ENCODE measurements at regions not wholly inside any gene's neighbourhood (a gene's known extent, or its start where the extent isn't known, plus 50 kb on each side); places are given as distances from the start of the nearest gene placed in this dataset.

- Histone ChIP-seq H3K9me3 (no peaks in the 10 kb centered on the region), H3K4me1 (no peaks in the 10 kb centered on the region), H3K27ac (no peak overlapping the region), H3K27me3 (no peaks in the 10 kb centered on the region), H3K4me3 (no peak overlapping the region), H3K36me3 (no peaks in the 10 kb centered on the region)
- no peak for TF ChIP-seq CTCF (IDR thresholded peaks at IDR 0.05)
- TF ChIP-seq EP300 (IDR thresholded peaks at IDR 0.05), result no peak
- TF ChIP-seq POLR2A (IDR thresholded peaks at IDR 0.05), result no peak
- no peak for TF ChIP-seq POLR2AphosphoS5 (IDR thresholded peaks at IDR 0.05)
- intact Hi-C loops (cut with DNase I), result no loop called here
- DNase-seq, result no peak
- 68 to 71% methylated on average over 1 of the region's 1 CpG for WGBS, 2 donors
These were observed 685.7 kb downstream of the GALR1 start for GRCh38 chr18:77935342-77935741.

- Histone ChIP-seq H3K4me1 (no peaks in the 10 kb centered on the region), H3K27ac (no peak overlapping the region), H3K36me3 (no peaks in the 10 kb centered on the region), H3K4me3 (no peak overlapping the region), H3K9me3 (no peaks in the 10 kb centered on the region), H3K27me3 (no peaks in the 10 kb centered on the region)
- intact Hi-C loops (cut with DNase I), result no loop called here
- WGBS, 2 donors, result 74 to 91% methylated on average over 10 of the region's 10 CpGs
- no peak for DNase-seq
- TF ChIP-seq CTCF (IDR thresholded peaks at IDR 0.05) (no peak), POLR2A (IDR thresholded peaks at IDR 0.05) (no peak), EP300 (IDR thresholded peaks at IDR 0.05) (no peak), POLR2AphosphoS5 (IDR thresholded peaks at IDR 0.05) (no peak)
These were observed 690.9 kb downstream of the GALR1 start for GRCh38 chr18:77940566-77940965.

GRCh38 chr18:77944533-77944932 lies 694.9 kb downstream of the GALR1 start:
- intact Hi-C loops (cut with DNase I), result no loop called here

GRCh38 chr18:77948567-77948966 lies 698.9 kb downstream of the GALR1 start:
- Histone ChIP-seq H3K27me3 (no peaks in the 10 kb centered on the region), H3K9me3 (no peaks in the 10 kb centered on the region), H3K4me1 (no peaks in the 10 kb centered on the region), H3K36me3 (no peaks in the 10 kb centered on the region), H3K27ac (no peak overlapping the region), H3K4me3 (no peak overlapping the region)
- TF ChIP-seq EP300 (IDR thresholded peaks at IDR 0.05) (no peak), POLR2A (IDR thresholded peaks at IDR 0.05) (no peak)
- DNase-seq, result no peak
- intact Hi-C loops (cut with DNase I), result no loop called here
- WGBS, 2 donors, result 22 to 33% methylated on average over 2 of the region's 2 CpGs

More at GRCh38 chr18:77944533-77944932, 694.9 kb downstream of the GALR1 start:
- no peak overlapping the region for H3K27ac ChIP-seq
- no peaks in the 10 kb centered on the region for H3K27me3 ChIP-seq
- WGBS, 2 donors, result 63 to 78% methylated on average over 7 of the region's 7 CpGs
- H3K4me3 ChIP-seq, result no peak overlapping the region
- no peak for TF ChIP-seq POLR2A (IDR thresholded peaks at IDR 0.05)
- no peak for TF ChIP-seq CTCF (IDR thresholded peaks at IDR 0.05)
- no peak for TF ChIP-seq POLR2AphosphoS5 (IDR thresholded peaks at IDR 0.05)
- TF ChIP-seq EP300 (IDR thresholded peaks at IDR 0.05), result no peak
- H3K9me3 ChIP-seq, result no peaks in the 10 kb centered on the region
- no peaks in the 10 kb centered on the region for H3K4me1 ChIP-seq
- no peaks in the 10 kb centered on the region for H3K36me3 ChIP-seq
- no peak for DNase-seq

GRCh38 chr18:77949355-77949973 lies 699.8 kb downstream of the GALR1 start:
- TF ChIP-seq POLR2A (IDR thresholded peaks at IDR 0.05) (no peak), CTCF (IDR thresholded peaks at IDR 0.05) (no peak), EP300 (IDR thresholded peaks at IDR 0.05) (no peak), POLR2AphosphoS5 (IDR thresholded peaks at IDR 0.05) (no peak)
- H3K4me3 ChIP-seq, result no peak overlapping the region
- no peak overlapping the region for H3K27ac ChIP-seq
- no peaks in the 10 kb centered on the region for H3K36me3 ChIP-seq
- DNase-seq, result no peak
- no peaks in the 10 kb centered on the region for H3K27me3 ChIP-seq
- WGBS, 2 donors, result 64 to 75% methylated on average over 7 of the region's 7 CpGs
- intact Hi-C loops (cut with DNase I), result no loop called here
- no peaks in the 10 kb centered on the region for H3K4me1 ChIP-seq
- H3K9me3 ChIP-seq, result no peaks in the 10 kb centered on the region

All from sigmoid colon (tissue), 6 donors.